HEK293T (cell line): ENCODE measurements at regions not wholly inside any gene's neighbourhood (a gene's known extent, or its start where the extent isn't known, plus 50 kb on each side); places are given as distances from the start of the nearest gene placed in this dataset.

Source experiments
- ARNT ChIP-seq: fragments of 450-650 bp; IDR thresholded peaks from 2 replicates; pipeline ENCODE4 v1.6.1; 2017; ENCODE audit warnings: mild to moderate bottlenecking
- HDGF ChIP-seq: fragments of 450-650 bp; IDR thresholded peaks from 2 replicates; pipeline ENCODE4 v1.6.1; 2017; ENCODE audit warnings: antibody characterized with exemption, borderline replicate concordance
- SP1 ChIP-seq: fragments of 450-650 bp; IDR thresholded peaks from 2 replicates; pipeline ENCODE4 v1.6.1; 2017

DNA sequence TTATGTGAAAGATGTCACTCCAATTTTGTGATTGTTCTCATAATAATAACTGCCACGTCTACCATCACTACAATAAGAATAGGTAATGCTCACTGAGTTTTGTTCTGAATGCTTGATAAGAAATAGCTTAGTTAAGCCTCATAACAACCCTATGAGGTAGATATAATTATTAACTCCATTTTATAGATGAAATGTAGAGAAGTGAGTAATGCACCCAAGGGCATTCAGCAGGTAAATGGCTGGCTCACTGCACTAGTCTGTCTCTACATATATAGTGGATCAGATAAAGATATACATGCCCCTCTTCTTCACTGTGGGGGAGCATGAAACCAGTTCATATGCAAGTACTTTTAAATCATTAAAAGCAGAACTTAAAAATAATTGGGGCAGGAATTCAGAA lies 65.8 kb upstream of the SLC4A4 start:
- no peak for TF ChIP-seq ARNT
- TF ChIP-seq HDGF: no peak
- TF ChIP-seq SP1: no peak
